GM21723 (cell line): ENCODE measurements at regions not wholly inside any gene's neighbourhood (a gene's known extent, or its start where the extent isn't known, plus 50 kb on each side); places are given as distances from the start of the nearest gene placed in this dataset.
"Not testable (repeated sequence)": the region's sequence is repeated elsewhere in the genome, so short reads cannot be mapped to it uniquely, and the experiment has no call there.

Experiments
- ATAC-seq: cut with Tn5 transposase; IDR thresholded peaks from one replicate; pipeline ENCODE4 v1.9.1; 2021; ENCODE audit warnings: mild to moderate bottlenecking, moderate library complexity; ENCODE audit not compliant: unreplicated experiment

DNA sequence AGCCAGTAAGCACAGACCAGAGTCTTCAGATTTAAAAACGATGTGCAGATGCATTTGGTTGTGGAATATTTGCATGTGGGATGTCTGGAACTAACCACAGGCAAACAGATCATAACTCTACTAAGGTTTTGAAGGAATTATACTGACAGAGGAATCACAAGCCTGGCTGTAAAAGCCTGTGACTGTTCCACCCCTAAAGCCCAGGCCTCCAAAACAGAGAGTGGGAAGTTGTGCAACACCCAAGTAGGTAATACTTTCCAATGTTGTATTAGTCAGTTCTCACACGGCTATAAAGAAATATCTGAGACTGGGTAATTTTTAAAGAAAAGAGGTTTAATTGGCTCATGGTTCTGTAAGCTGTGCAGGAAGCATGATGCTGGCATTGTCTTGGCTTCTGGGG is 68.1 kb upstream of the DCD start:
- no peak for ATAC-seq

DNA sequence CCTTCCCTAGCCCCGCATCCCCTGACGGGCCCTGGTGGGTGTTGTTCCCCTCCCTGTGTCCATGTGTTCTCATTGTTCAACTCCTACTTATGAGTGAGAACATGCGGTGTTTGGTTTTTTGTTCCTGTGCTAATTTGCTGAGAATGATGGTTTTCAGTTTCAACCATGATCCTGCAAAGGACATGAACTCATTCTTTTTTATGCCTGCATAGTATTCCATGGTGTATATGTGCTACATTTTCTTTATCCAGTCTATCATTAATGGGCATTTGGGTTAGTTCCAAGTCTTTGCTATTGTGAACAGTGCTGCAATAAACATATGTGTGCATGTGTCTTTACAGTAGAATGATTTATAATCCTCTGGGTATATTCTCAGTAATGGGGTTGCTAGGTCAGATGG is 65.7 kb upstream of the DCD start:
- ATAC-seq: not testable (repeated sequence)

DNA sequence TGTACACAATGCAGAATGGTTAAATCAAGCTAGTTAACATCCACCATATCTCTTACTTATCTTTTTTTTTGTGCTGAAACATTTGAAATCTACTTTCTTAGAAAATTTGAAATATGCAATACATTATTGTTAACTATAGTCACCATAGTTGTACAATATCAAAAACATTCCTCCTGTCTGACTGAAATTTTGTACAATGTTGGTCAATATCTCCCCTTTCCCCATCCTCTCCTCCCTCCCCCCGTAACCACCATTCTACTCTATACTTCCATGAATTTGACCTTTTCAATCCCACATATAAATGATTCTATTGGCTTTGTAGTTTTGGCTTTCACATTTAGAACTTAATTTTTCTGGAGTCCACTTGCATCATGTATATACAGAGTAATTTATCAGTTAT is 63.5 kb upstream of the DCD start:
- no peak for ATAC-seq

DNA sequence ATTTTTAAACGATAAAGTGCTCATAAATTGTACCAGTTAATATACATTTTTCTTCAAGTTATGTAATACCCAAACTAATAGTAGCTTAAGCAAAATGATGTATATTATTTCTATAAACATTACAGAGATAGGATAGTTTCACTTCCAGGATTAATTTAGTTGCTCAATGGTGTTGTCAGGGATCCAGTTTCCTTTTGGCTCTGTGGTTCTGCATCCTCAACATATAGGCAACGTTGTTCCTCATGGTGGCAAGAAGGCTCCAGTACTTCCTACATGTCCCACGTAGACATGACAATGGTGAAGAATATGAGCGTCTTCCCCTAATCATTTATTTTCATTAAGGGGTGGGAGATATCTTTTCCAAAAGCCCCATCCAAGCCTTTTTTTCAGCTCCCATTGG is 60.7 kb upstream of the DCD start:
- ATAC-seq: no peak

DNA sequence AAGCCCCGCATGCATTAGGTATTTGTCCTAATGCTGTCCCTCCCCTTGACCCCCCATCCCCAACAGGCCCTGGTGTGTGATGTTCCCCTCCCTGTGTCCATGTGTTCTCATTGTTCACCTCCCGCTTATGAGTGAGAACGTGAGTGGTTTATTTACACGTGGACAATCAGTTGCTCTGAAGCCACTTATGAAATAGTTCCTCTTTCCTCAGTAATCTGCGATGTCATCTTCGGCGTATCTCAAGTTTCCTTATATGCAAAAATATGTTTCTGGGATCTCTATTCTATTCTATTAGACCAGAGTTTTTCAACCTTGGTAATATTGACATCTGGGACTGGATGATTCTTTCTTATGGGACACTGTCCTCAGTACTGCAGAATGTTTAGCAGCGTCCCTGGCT is 56.0 kb upstream of the DCD start:
- ATAC-seq: no peak

DNA sequence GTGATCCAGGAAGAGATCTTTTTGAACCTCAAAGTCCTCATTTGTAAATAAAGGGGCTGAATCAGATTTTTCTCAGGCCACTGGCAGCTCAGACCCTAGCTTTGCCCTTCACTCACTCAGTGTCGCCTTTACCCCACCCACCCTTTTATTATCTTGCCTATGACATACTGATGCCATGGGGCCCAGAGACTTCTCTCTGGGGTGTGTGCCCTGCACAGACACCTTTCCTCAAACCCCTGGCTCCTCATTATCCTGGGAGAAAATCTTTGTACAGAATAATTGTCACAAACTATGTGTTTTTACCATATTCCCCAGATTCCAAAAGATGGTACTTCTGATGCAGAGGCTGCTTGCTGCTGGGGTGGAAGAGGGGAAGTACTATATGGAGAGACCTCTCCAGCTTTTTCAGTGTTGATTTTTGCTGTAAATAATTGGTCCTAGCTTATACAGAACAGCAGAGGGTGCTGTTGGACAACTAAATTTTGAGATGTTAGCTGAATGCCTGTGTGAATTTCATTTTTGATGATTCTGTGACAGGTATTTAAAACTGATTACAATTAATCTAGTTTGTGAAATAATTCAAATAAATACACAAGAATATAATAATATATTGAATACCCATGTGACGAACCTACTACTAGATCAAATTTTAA is 53.9 kb upstream of the DCD start:
- peak; percentile 55 for ATAC-seq

DNA sequence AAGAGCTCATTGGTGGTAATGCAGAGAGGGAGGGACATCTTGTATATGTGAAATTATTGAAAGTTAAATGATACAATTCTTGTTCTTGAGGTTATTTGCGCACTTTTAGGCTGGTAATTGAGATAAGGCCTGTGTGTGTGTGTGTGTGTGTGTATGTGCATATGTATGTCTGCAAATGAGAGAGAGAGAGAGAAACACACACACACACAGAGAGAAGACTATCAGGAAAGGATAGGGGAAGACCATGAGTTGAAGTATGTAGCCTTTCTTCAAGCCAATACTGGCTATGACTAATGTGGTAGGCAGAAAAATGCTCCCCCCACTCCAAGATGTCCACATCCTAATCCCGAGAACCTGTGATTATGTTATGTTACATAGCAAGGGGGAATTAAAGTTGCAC is 52.7 kb upstream of the DCD start:
- ATAC-seq: no peak

DNA sequence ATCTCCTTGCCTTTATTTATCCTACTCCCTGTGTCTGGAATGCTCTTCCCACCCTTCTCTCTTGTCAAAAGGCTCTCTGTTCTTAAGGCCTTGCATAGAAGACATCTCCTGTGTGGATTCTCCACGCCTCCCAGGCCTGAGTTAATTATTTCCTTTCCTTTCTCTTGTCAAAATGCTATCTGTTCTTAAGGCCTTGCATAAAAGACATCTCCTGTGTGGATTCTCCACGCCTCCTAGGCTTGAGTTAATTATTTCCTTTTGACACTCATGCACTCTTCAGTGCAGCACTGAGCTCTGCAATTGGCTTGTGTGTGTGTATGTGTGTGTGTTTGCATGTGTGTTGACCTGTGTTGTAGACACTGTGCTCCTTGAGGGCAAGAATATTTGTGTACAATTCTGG is 52.1 kb upstream of the DCD start:
- no peak for ATAC-seq
